HG02798 (cell line): ENCODE measurements at regions not wholly inside any gene's neighbourhood (a gene's known extent, or its start where the extent isn't known, plus 50 kb on each side); places are given as distances from the start of the nearest gene placed in this dataset.

Experiments used
- ATAC-seq: cut with Tn5 transposase; IDR thresholded peaks from one replicate; pipeline ENCODE4 v1.9.1; 2021; ENCODE audit warnings: mild to moderate bottlenecking; ENCODE audit not compliant: unreplicated experiment, poor library complexity

DNA sequence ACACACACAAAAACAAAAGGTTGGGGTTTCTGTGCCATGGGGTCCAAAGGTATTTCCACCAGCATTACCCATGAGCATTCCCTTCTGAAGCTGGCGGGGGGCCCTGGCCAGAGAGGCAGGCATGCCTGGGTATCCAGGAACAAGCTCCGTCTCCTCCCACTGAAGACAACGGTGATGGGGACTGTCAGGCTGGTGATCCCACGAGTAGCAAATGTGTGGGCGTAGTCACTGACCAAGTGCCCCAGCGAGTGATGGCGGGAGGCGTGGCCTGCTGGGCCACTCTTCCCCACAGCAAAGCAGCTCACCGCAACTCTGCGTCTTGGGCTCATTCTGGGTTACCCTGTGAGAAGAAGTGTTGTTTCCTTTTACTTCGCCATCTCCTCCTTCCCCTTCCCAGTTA lies 270.6 kb downstream of the CDCA7 start:
- ATAC-seq = no peak

DNA sequence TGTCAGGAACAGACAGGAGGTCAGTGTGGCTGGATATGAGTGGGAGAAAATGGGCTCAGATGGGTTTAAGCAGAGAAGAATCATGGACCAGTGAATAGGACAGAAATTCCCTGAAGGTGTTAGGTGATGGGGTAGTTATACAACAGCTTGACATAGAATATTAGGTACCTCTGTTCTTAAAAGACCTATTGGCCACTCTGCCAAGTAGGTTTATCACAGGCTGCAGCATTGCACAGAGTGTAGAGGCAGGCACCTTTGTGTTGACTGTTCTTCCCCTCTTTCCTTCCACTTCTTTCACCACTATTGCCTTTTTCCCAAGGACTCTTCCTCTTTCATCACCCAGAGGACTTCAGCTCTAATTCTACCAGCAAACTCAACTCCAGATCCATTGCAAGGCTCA lies 274.4 kb downstream of the CDCA7 start:
- no peak for ATAC-seq

DNA sequence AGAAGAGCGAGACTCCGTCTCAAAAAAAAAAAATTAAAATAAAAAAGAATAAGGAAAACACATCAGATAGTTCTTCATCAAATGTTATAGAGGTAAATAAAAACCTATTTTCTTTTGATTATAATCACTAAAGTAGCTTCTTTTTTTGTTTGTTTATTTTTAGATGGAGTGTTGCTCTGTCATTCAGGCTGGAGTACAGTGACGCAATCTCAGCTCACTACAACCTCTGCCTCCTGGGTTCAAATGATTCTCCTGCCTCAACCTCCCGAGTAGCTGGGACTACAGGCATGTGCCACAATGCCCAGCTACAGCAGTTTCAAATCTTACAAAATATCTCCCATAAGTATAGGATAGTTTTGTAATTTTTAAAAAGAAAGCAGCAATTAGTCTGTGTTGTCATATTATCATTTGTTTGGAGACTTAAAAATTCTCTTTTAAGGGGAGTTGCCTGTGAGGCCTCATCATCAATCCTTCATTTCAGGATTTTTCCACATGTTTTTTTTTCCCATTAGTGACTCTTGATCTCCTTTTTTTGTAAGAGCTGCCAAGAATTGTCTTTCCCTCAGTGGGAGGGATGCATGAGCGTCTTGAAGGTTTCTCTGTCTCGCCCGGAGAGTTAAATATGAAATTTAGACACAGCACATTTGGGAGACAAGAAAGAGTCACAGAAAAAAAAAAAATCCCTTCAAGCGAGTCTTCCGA lies 275.9 kb downstream of the CDCA7 start:
- no peak for ATAC-seq

DNA sequence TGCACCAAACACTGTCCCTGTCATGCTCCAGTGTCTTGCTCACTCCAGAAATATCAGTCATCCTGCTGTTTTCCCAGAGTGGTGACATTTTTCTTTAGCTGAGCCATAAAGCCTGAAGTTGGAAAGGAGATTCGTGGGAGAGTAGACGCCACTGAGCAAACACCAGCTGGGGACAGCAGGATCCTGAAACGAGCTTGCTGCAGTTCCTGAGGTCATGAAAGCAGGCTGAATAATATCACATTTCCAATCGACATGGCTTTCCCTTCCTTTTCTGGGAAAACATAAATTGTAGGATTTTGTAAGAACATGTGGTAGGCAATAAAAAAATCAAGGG lies 276.4 kb downstream of the CDCA7 start:
- ATAC-seq = no peak

DNA sequence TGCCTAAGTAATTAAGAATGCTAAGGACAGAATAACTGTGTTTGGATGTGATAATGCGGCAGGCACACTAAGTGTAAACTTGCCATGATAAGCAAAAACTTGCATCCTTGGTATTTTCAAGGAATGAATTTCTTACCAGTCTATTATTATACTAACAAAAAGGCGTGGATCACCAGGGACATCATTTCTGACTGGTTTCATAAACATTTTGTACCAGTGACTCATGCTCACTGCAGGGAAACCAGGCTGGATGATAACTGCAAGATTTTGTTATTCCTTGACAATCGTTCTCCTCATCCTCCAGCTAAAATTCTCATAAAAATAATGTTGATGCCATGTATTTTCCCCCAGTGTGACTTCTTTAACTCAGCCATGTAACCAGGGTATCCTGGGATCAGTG lies 289.5 kb downstream of the CDCA7 start:
- ATAC-seq = no peak

DNA sequence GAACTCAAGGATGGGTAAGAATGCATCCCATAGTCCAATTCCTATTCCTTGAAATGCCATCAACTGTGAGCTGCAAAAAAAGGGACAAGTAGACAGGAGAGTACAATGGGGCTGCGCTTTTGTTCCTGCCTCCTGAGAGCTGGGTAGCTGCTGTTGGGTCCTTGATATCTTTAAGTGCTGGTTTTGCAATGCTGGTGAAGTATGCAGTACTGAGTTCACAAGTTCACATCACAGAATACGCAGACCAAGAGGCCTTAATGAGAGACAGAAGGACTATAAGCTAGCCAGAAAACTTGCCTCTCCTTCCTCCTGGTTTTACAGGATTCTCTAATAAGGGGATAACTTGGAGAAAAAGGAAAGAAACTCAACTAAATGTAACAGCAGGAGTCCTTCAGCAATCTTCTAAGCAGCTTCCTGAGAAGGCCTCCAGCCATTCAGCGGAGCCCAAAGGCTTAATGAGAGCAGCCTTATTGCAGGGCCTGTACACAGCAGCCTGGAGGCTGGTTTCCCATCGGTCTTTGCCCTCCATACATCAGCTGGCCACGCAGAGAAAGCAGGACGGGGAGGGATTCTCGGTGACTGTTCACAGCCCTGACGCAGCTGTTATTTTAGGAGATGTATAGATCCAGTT lies 293.1 kb downstream of the CDCA7 start:
- no peak for ATAC-seq

DNA sequence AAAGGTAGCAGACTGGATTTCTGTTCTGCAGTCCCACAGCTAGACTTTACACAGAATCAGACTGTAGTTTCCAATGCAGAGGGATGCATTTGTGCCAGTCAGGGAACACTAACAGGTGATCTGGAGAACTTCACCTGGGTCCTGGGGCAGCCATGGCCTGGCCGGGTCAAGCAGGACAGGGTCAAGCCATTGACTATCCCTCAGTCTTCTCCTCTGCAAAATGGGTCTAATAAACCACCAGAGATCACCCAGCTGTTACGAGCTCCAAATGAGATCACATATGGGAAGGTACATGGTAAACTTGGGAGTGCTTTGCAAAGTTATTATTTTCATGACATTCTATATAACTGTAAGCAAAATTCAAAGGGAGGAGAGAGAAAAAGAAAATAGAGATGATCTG lies 294.1 kb downstream of the CDCA7 start:
- ATAC-seq = no peak

DNA sequence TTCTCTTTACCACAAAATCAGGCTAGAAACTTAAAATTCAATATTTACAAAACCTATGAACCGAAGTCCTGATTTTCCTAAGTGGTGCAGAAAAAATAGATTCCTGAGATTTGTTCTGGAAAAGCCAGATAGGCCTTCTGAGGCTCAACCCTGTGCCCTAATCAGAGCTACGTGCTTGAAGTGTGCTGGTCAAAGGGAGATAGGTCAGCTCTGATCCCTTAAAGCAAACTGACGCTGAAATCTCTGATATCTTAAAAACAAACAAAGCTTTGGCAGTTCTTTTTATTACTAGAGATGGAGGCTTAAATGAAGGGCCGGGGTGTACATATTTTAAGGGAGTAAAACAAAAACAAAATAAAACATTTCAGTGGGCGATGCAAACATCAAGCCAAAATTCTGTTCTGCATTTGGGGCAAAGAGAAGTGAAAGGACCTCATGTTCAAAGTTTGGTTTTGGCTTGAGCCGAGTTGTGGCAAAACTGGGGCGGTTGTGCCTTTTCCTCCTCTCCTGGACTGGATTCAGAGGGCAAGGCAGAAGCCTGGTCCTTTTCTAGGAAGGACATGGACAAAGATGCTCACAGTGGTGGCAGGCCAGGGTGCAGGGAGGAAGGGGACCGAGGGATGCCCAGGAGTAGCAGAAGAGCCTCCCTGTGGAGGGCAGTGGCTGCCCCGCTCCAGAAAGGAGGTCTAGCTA lies 295.0 kb downstream of the CDCA7 start:
- no peak for ATAC-seq

DNA sequence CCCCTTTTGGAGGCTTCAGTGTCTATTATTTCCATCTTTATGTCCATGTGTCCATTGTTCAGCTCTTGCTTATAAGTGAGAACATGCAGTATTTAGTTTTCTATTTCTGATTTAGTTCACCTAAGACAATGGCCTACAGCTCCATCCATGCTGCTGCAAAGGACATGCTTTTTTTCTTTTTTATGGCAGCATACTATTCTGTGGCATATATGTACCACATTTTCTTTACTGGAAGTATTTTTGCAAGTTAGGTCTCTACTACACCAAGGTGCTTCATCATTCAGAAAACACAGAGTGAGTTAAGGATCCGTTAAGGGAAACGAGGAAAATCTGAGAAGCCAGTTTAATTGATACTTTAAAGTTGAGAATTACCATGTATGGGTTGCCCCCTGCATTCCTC lies 297.2 kb downstream of the CDCA7 start:
- no peak for ATAC-seq

DNA sequence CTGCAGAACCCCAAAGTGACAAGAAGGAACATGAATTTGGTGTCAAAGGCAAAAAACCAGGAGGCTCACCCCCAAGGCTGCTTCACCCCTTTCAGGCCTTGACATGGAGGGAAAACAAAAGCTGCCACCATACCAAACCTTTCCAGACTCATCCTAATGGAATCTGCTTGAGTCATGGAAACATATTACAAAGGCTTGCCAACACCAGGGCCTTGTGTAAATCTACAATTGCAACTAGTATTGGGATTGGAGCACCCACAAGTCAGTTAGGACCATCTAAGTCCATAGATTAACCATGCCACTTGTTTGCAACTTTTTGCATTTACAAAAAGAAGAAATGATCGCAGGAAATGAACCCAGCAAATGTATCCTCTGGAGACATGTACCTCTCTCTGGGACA lies 297.6 kb downstream of the CDCA7 start:
- no peak for ATAC-seq

DNA sequence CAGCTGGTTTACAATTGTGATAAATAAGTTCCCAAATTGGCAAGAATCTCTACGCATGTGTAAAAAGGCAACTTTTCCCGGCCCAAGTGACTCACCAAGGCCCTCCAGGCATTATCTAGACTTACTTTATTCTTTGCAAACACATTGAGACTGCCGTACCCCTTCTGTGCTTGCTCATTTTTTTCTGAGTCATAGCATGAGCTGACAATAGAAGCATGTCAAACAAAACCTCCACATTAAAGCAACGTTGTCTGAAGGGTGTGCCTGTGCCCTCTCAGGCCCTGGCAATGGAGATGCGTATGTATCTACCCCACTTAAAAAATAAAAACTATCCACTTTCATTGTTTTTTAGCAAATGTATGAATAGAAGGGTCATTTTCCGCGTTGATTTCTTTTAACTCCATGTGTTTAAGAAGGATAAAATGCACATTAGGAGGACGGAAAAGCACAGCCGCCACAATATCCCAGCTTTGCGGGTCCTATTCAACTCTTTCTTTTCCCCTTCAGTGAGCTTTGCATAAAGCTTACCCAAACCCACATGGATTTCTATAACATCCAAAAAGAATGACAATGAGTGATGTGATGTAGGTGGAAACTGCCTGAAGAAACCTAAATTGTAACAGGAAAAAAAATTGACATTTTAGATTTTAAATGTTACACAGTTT lies 298.2 kb downstream of the CDCA7 start:
- ATAC-seq = no peak

DNA sequence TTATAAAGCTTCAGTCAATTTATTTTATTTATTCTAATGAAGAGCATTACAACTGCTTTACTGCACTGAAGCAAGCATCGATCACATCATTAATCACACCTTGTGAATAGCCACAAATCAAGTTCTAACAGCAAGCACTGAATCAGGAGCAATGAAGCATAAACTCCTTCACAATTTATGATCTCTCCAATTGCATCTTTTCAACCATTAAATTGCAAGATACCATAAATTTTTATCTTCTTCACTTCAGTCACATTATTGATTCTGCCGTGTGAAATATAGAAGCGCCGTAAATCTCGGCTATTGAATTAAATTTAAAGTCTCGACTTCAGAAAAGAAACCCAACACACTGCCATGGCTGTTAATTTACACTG lies 298.7 kb downstream of the CDCA7 start:
- ATAC-seq = no peak

DNA sequence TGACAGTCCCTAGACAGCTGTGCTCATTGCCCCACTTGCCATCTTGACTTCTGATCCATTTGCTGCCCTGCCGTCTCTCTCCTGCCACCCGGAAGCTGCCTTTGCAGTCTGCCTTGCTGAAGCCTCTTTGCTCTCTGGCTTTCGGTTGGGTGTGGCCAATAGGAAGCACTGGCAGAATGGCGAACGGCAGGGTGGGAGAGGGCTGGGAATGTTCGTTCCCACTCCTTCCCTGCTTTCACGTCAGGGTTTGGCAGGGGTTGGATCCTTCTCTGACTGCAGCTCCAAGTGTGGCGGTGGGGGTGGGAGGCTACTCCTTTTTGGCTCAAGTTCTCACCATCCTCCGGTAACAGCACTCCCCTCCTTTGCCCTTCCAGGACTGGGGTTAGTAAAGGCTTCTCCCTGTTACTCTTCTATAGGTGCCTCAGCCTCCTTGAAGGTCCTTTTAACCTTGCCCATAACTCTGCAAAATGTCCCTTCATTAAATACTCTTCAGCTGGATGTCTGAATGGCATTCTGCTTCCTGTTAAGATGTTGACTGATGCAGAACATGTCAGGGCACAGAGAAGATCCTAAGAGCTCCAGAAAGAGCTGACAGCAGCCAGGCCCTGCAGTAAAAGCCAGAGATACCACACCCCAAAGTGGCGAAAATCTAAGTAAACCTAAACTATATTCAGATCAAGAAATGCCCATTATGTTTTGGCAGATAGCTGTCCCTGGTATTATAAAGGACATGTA lies 299.7 kb downstream of the CDCA7 start:
- ATAC-seq = no peak

DNA sequence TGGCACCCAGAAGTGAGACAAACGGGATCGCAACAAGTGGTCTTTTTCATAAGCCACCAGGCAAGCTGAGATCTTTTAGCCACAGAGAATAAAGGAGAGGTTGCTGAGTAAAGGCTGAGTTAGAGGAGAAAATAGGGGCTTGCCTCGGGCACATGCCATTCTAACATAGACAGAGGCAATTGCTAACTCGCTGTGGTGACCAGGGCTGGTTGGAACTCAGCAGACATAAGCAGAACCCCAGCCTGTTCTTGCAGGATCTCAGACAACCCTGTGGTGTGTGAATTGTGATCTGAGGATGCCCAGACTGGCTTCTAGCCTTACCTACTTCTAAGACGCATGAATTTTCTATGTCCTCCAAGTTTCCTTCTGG lies 300.2 kb downstream of the CDCA7 start:
- no peak for ATAC-seq

DNA sequence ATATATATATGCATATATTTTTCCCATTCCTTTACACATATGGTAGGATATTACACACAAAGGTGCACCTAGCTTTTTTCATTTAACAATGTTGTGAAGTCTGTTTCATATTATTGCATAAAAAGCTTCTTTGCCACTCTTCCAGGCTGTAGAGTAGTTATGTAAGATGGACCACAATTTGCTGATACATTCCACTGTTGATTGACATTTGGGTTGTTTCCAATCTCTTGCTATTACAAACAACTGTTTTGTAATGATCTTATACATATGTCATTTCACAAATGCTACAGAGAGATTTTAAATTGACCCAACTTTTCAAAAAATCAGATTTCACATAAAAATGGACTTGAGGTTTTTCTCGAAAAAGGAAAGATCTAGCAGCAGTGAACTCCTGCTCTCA lies 301.4 kb downstream of the CDCA7 start:
- ATAC-seq = no peak

DNA sequence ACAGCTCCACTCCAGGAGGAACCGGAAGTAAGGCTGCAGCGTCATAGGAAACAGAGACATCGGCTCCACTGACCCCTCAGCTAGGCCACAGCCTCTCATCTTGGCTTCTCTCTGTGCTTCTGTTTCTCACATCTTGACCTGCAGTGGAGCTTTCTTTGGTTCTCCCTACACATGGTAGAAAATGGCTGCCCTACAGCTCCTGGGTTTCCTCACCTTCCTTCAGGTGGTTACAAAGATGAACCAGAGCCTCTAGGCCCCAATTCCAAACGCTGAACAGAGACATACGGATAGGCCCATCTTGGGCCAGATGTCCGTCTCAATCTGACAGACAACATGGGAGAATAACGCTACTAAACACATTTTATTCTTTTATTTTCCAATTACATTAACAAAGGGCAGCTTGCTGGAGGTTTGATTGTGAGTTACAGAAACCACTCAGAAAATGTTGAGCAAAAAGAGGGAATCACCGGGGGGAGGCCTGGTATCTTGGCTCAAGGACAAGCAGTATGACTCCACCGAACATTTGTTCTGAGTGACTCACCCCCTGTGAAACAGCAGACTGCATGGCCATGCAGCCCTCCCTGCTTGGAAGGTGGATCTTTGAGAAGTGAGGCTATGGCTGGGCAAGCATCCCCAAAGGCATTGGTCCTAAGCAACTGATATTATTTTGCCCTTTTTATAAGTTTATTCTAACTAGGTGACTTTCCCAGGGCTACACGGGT lies 303.5 kb downstream of the CDCA7 start:
- no peak for ATAC-seq

DNA sequence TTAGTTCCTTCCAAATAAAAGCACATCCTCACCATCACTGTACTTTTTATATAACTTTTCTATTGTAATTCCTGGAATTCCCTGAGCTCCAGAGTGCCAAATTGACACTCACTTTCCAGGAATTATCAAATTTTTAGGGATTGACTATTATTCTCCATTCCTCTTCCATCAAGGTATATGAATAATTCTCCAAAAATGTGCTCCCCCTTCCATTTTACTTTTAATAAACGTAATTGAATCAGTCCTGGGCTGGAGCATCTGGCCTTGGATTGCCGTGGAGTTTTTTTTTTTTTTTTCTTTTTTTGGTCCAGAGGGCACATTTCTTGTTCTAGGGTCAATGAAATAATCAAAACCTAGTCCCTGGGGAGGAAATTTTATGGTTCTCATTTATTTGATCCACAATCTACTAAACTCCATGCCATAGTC lies 304.3 kb downstream of the CDCA7 start:
- ATAC-seq = no peak

DNA sequence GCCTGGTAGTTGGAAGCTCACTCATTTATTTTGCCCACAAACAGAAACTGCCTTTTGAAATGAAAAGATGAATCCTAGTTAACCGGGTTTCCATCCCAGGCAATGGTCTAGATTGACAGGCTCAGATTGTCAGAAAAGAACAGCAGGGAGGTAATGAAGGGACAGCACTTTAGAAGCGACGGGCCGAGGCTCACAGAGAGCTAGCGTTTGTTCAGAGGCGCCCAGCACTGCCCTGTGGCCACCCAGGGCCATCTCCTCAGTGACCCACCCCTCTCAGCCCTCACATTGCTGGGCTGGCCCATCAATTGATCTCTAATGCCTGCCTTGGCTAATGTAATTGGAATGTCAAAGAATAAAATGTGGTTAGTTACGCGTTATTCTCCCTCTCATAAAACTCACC lies 304.8 kb downstream of the CDCA7 start:
- ATAC-seq = no peak

DNA sequence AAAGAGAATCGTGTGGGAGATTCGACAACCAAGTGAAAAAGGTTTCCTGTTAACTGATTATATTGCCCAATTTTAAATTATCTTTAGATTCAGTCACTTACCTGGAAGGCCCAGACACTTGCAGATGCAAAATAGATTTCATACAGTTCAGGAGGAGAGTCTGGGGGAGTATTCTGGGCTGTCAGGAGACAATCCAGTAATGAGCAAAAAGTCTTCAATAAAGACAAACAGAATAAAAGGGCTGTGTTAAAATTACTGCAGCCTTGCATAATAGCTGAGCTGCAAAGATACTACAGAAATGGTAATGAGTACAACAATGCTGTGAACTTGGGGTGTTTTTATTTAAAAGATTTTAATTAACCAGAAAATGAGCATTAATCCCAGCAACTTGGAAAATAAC lies 303.6 kb downstream of the SP3 start:
- no peak for ATAC-seq

DNA sequence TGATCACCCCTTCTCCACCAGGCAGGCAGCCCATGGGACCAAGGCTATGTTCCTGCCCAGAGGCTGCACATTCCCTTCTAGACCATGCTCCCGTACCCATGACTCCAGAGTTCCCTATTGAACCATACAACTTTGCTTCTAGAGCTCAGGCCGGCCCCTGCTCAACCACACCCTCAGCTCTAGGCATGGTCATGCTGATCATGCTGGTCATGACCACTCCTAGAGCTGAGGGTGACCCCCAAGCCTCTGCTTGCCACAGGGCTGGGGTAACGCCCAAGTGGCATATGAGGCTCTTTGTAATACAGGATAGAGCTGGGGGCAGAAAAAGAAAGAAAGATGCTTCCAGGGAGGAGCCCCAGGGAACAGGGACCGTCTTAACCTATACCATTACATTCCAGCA lies 301.8 kb downstream of the SP3 start:
- no peak for ATAC-seq
